CD14-positive monocyte (primary cell): ENCODE measurements at regions not wholly inside any gene's neighbourhood (a gene's known extent, or its start where the extent isn't known, plus 50 kb on each side); places are given as distances from the start of the nearest gene placed in this dataset.
"Not testable (repeated sequence)": the region's sequence is repeated elsewhere in the genome, so short reads cannot be mapped to it uniquely, and the experiment has no call there.

Experiments
- DNase-seq, 3 donors: peaks; one replicate each; pipeline ENCODE4 v3.0.0-alpha.2; 2011 to 2022
- H2AFZ ChIP-seq: 2 replicates; pipeline ENCODE4 v1.6.0; 2012; ENCODE audit warnings: mild to moderate bottlenecking, low read depth, low read length, inconsistent platforms; ENCODE audit not compliant: insufficient read depth, poor library complexity, severe bottlenecking
- H3K27ac ChIP-seq, 2 donors: 1 replicate in 1 of 2; 2 replicates in 1 of 2; pipeline ENCODE4 v1.5.1; 2012 to 2013; ENCODE audit warnings: low read length in 2 of 2, control low read depth in 1 of 2, inconsistent platforms in 1 of 2, low read depth in 1 of 2, mild to moderate bottlenecking in 1 of 2
- H3K27me3 ChIP-seq, 2 donors: one replicate each; pipeline versions ENCODE4 v1.6.0 to v1.6.1; 2011 to 2013; ENCODE audit warnings: low read length in 2 of 2; ENCODE audit not compliant: control insufficient read depth in 2 of 2, insufficient read depth in 2 of 2
- H3K36me3 ChIP-seq, 2 donors: replicated peaks in 1 of 2; 1 replicate in 1 of 2; 2 replicates in 1 of 2; pipeline versions ENCODE4 v1.5.1 to v1.6.1; 2012 to 2013; ENCODE audit warnings: low read length in 2 of 2, control low read depth in 1 of 2, inconsistent platforms in 1 of 2, mild to moderate bottlenecking in 1 of 2; ENCODE audit not compliant: insufficient read depth in 2 of 2, control insufficient read depth in 1 of 2
- H3K4me1 ChIP-seq, 2 donors: 1 replicate in 1 of 2; 2 replicates in 1 of 2; pipeline versions ENCODE4 v1.5.1 to v1.6.1; 2012 to 2013; ENCODE audit warnings: low read length in 2 of 2, control low read depth in 1 of 2, inconsistent platforms in 1 of 2, mild to moderate bottlenecking in 1 of 2, moderate library complexity in 1 of 2; ENCODE audit not compliant: insufficient read depth in 2 of 2, control insufficient read depth in 1 of 2
- H3K4me2 ChIP-seq: replicated peaks from 2 replicates; pipeline ENCODE3; 2012; ENCODE audit warnings: low read length, moderate library complexity, mild to moderate bottlenecking; ENCODE audit not compliant: poor library complexity, severe bottlenecking; ENCODE audit errors: extremely low read depth
- H3K4me3 ChIP-seq, 3 experiments: fragments of 200-600 bp in 1 of 3; sonication (generic) in 1 of 3; replicated peaks in 1 of 3; 1 replicate in 2 of 3; 2 replicates in 1 of 3; pipeline ENCODE4 v1.5.1; 2011 to 2013; ENCODE audit warnings: low read length in 3 of 3, mild to moderate bottlenecking in 3 of 3, control low read depth in 2 of 3, low read depth in 2 of 3, inconsistent platforms in 1 of 3, moderate library complexity in 1 of 3
- H3K79me2 ChIP-seq: 2 replicates; pipeline ENCODE4 v1.6.0; 2012; ENCODE audit warnings: mild to moderate bottlenecking, control low read depth, inconsistent platforms, low read length, moderate library complexity; ENCODE audit not compliant: insufficient read depth
- H3K9ac ChIP-seq: 2 replicates; pipeline ENCODE4 v1.6.0; 2017; ENCODE audit warnings: low read length, mild to moderate bottlenecking; ENCODE audit not compliant: insufficient read depth, poor library complexity, severe bottlenecking
- H3K9me3 ChIP-seq, 2 donors: replicated peaks in 1 of 2; 1 replicate in 1 of 2; 2 replicates in 1 of 2; pipeline versions ENCODE4 v1.5.1 to v1.6.1; 2012 to 2013; ENCODE audit warnings: low read length in 2 of 2, control low read depth in 1 of 2; ENCODE audit not compliant: control insufficient read depth in 1 of 2, insufficient read depth in 1 of 2
- H4K20me1 ChIP-seq: 2 replicates; pipeline ENCODE4 v1.6.0; 2012; ENCODE audit warnings: mild to moderate bottlenecking, low read length, control low read depth, moderate library complexity; ENCODE audit not compliant: insufficient read depth
- H3K27ac Mint-ChIP-seq, 7 donors: one replicate each; pipeline ENCODE4 v1.8.0; 2020; ENCODE audit warnings: mild to moderate bottlenecking in 7 of 7, mixed read lengths in 7 of 7, moderate library complexity in 6 of 7, inconsistent platforms in 2 of 7
- H3K27me3 Mint-ChIP-seq, 3 donors: one replicate each; pipeline ENCODE4 v1.8.0; 2021 to 2022; ENCODE audit warnings: low read depth in 3 of 3, mild to moderate bottlenecking in 3 of 3, mixed read lengths in 3 of 3, moderate library complexity in 3 of 3, inconsistent platforms in 1 of 3
- H3K36me3 Mint-ChIP-seq, 2 donors: one replicate each; pipeline ENCODE4 v1.8.0; 2020; ENCODE audit warnings: mixed read lengths in 2 of 2, inconsistent platforms in 1 of 2, mild to moderate bottlenecking in 1 of 2
- H3K4me1 Mint-ChIP-seq: one replicate; pipeline ENCODE4 v1.8.0; 2020; ENCODE audit warnings: mild to moderate bottlenecking, mixed read lengths
- H3K4me3 Mint-ChIP-seq, 2 donors: one replicate each; pipeline ENCODE4 v1.8.0; 2020; ENCODE audit warnings: mild to moderate bottlenecking in 2 of 2, mixed read lengths in 2 of 2, moderate library complexity in 1 of 2
- H3K9me3 Mint-ChIP-seq, 7 donors: one replicate each; pipeline ENCODE4 v1.8.0; 2020 to 2022; ENCODE audit warnings: mixed read lengths in 7 of 7, mild to moderate bottlenecking in 6 of 7, moderate library complexity in 6 of 7, inconsistent platforms in 2 of 7
- WGBS: methylation state at CpG from one replicate; pipeline ENCODE4 v1.1.5; 2013; ENCODE audit warnings: missing lambda C conversion rate; ENCODE audit not compliant: insufficient coverage; 5-methylcytosine and 5-hydroxymethylcytosine counted together
- intact Hi-C, 2 donors: fragments of 100-400 bp; cut with micrococcal nuclease; formaldehyde crosslinking; loops; one replicate each; pipeline versions ENCODE4 v1.15.0 to v1.15.1; 2023
- TF ChIP-seq, protein P1 (sequence below): fragments of 200-600 bp; IDR thresholded peaks from one replicate; pipeline ENCODE4 v1.8.0; 2022; ENCODE audit warnings: antibody characterized with exemption, mild to moderate bottlenecking

DNA sequence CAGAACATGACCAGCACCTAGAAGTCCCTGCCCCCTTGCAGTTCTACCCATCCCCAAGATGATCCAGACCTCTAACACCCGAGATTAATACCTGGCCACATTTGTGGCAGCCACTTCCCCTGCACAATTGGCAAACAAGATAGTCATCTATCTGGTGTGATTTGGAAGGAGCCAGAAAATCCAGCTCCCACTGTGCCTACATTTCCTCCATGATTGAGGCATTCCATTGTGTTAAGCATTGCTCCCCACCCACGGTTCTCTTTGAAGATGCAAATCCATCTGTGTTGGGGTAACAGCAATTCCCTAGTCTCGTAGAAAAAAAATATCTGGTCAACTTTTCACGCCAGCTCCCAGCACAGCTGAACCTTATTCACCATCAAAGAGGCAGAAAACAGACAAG is 405.0 kb downstream of the BCOR start:
- TF ChIP-seq, protein P1, sequence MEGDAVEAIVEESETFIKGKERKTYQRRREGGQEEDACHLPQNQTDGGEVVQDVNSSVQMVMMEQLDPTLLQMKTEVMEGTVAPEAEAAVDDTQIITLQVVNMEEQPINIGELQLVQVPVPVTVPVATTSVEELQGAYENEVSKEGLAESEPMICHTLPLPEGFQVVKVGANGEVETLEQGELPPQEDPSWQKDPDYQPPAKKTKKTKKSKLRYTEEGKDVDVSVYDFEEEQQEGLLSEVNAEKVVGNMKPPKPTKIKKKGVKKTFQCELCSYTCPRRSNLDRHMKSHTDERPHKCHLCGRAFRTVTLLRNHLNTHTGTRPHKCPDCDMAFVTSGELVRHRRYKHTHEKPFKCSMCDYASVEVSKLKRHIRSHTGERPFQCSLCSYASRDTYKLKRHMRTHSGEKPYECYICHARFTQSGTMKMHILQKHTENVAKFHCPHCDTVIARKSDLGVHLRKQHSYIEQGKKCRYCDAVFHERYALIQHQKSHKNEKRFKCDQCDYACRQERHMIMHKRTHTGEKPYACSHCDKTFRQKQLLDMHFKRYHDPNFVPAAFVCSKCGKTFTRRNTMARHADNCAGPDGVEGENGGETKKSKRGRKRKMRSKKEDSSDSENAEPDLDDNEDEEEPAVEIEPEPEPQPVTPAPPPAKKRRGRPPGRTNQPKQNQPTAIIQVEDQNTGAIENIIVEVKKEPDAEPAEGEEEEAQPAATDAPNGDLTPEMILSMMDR = no peak
- no peak overlapping the region for H2AFZ ChIP-seq
- WGBS = 90% methylated on average over 2 of the region's 4 CpGs
- H3K36me3 ChIP-seq = no peaks in the 10 kb centered on the region
- DNase-seq = no peak
- Mint-ChIP-seq H3K27me3 (peaks cover 26 to 40% (median 27%) of the 10 kb centered on the region in 3 donors), H3K9me3 (peaks cover 0 to 8% (median 3%) of the 10 kb centered on the region in 7 donors), H3K27ac (no peak overlapping the region), H3K36me3 (peaks cover 0 to 2% of the 10 kb centered on the region in 2 donors), H3K4me1 (peaks cover 9% of the 10 kb centered on the region), H3K4me3 (peak overlapping the region in 1 of 2 donors; percentile 11)
- H3K4me2 ChIP-seq = no peak overlapping the region
- peaks cover 0 to 11% of the 10 kb centered on the region in 2 donors for H3K9me3 ChIP-seq
- peaks cover 13 to 27% of the 10 kb centered on the region in 2 donors for H3K27me3 ChIP-seq
- peaks cover 11 to 14% of the 10 kb centered on the region in 2 donors for H3K4me1 ChIP-seq
- no peaks in the 10 kb centered on the region for H3K79me2 ChIP-seq
- no peak overlapping the region for H3K4me3 ChIP-seq
- H3K27ac ChIP-seq = no peak overlapping the region
- intact Hi-C loops = no loop called here
- no peaks in the 10 kb centered on the region for H4K20me1 ChIP-seq
- H3K9ac ChIP-seq = no peak overlapping the region

DNA sequence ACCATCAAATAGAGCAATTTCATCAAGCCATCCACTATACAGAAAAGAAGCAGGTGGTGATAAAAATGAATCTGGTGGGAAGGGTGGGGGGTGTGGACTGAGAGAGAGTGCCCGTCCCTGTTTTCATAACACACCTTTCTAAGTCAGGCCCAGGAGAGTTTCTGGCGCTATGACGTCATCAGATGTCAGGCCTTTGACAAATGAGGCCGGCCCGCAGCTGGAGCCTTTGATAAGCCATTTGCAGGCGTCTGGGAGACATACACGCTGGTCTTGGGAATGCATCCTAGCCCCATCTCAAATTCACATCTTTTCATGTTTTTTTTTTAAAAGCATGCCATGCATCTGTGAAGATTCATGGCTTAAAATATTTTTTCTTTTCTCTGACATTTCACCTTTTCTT is 404.5 kb downstream of the BCOR start:
- no peak for DNase-seq
- Histone ChIP-seq H3K79me2 (no peaks in the 10 kb centered on the region), H3K36me3 (no peaks in the 10 kb centered on the region), H3K4me3 (no peak overlapping the region), H2AFZ (no peak overlapping the region), H3K9me3 (peaks cover 0 to 6% of the 10 kb centered on the region in 2 donors), H3K27ac (no peak overlapping the region), H4K20me1 (no peaks in the 10 kb centered on the region), H3K9ac (no peak overlapping the region), H3K4me2 (no peak overlapping the region), H3K27me3 (peaks cover 8 to 21% of the 10 kb centered on the region in 2 donors), H3K4me1 (peaks cover 9 to 11% of the 10 kb centered on the region in 2 donors)
- Mint-ChIP-seq H3K4me3 (no peak overlapping the region), H3K27me3 (peaks cover 21 to 35% (median 24%) of the 10 kb centered on the region in 3 donors), H3K9me3 (peaks cover 0 to 8% (median 3%) of the 10 kb centered on the region in 7 donors), H3K4me1 (peaks cover 6% of the 10 kb centered on the region), H3K36me3 (peaks cover 0 to 2% of the 10 kb centered on the region in 2 donors), H3K27ac (no peak overlapping the region)
- WGBS = 34% methylated on average over 5 of the region's 7 CpGs
- TF ChIP-seq, protein P1 = no peak
- intact Hi-C loops = no loop called here

DNA sequence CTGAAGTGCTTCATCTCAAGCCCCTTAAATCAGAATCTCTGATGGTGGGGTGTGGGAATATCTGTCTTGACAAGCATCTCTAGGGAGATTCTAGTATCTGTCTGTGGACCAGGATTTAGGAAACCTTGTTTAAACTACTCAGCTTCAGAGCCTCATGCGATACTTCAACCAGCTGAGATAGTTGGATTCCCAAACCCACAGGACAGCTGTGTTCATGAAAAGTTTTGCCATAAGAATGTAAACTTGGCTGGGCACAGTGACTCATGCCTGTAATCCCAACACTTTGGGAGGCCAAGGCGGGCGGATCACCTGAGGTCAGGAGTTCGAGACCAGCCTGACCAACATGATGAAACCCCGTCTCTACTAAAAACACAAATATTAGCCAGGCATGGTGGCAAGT is 395.1 kb downstream of the BCOR start:
- H3K36me3 Mint-ChIP-seq, H3K36me3 ChIP-seq, H3K9me3 Mint-ChIP-seq, DNase-seq, intact Hi-C loops, H3K9ac ChIP-seq, H3K4me3 Mint-ChIP-seq, H4K20me1 ChIP-seq, H3K4me3 ChIP-seq, H3K4me1 Mint-ChIP-seq, H3K4me1 ChIP-seq, H3K27me3 Mint-ChIP-seq, H3K79me2 ChIP-seq, H3K27ac Mint-ChIP-seq, H3K9me3 ChIP-seq, H2AFZ ChIP-seq, H3K27ac ChIP-seq, H3K27me3 ChIP-seq, H3K4me2 ChIP-seq: not testable (repeated sequence)
- no CpG with 5 or more reads among the region's 5 CpGs for WGBS
